A673 (cell line): ENCODE measurements at regions not wholly inside any gene's neighbourhood (a gene's known extent, or its start where the extent isn't known, plus 50 kb on each side); places are given as distances from the start of the nearest gene placed in this dataset.
"Not testable (repeated sequence)": the region's sequence is repeated elsewhere in the genome, so short reads cannot be mapped to it uniquely, and the experiment has no call there.

Experiments
- BruUV-seq: library from RNA; stranded (reverse); fragments of 400-500 nt; replicated peaks from 2 replicates; lab custom pipeline; 2021; lab: Mats Ljungman, UMichigan
- CTCF ChIA-PET: fragments of 300-600 bp; sonication (Branson Sonifier 250); formaldehyde crosslinking; loops from one replicate; lab custom pipeline; 2022; ENCODE audit warnings: antibody characterized with exemption; lab: Charles Lee
- POLR2A ChIA-PET: fragments of 300-600 bp; sonication (Branson Sonifier 250); formaldehyde crosslinking; loops from one replicate; lab custom pipeline; 2022; ENCODE audit warnings: antibody characterized with exemption; ENCODE audit not compliant: low non-redundant PET; lab: Charles Lee
- DNase-seq: peaks from one replicate; pipeline ENCODE4 v3.0.0-alpha.2; 2015; ENCODE audit warnings: low spot score
- H3K27ac ChIP-seq: fragments of 200-600 bp; sonication (generic); 2 replicates; pipeline ENCODE4 v1.5.1; 2016; ENCODE audit warnings: mixed run types, low read depth, mild to moderate bottlenecking, mixed read lengths, antibody characterized with exemption, low read length; ENCODE audit not compliant: poor library complexity, severe bottlenecking
- H3K27me3 ChIP-seq: fragments of 200-600 bp; sonication (generic); replicated peaks from 2 replicates; pipeline ENCODE4 v1.6.1; 2017; ENCODE audit warnings: mixed run types, low read depth, mild to moderate bottlenecking, mixed read lengths, antibody characterized with exemption, low read length; ENCODE audit not compliant: insufficient read depth, poor library complexity
- H3K36me3 ChIP-seq: fragments of 200-600 bp; sonication (generic); 2 replicates; pipeline ENCODE4 v1.6.1; 2016; ENCODE audit warnings: mixed run types, mild to moderate bottlenecking, mixed read lengths, antibody characterized with exemption, low read length; ENCODE audit not compliant: insufficient read depth, poor library complexity, severe bottlenecking
- H3K4me1 ChIP-seq: fragments of 200-600 bp; sonication (generic); 2 replicates; pipeline ENCODE4 v1.6.1; 2017; ENCODE audit warnings: mixed run types, mild to moderate bottlenecking, mixed read lengths, antibody characterized with exemption, low read length; ENCODE audit not compliant: insufficient read depth, poor library complexity, severe bottlenecking
- H3K4me3 ChIP-seq: fragments of 200-600 bp; sonication (generic); 2 replicates; pipeline ENCODE4 v1.5.1; 2016; ENCODE audit warnings: low read depth, mixed run types, mild to moderate bottlenecking, mixed read lengths, low read length; ENCODE audit not compliant: poor library complexity, severe bottlenecking
- H3K9me3 ChIP-seq: fragments of 200-600 bp; sonication (generic); 2 replicates; pipeline ENCODE4 v1.6.1; 2016; ENCODE audit warnings: mixed run types, low read depth, mild to moderate bottlenecking, mixed read lengths, antibody characterized with exemption, low read length; ENCODE audit not compliant: poor library complexity, severe bottlenecking
- CTCF ChIP-seq: fragments of 300-800, 200-600 bp; sonication (generic); conservative IDR thresholded peaks from 2 replicates; pipeline ENCODE4 v1.5.1; 2017; ENCODE audit warnings: low read depth, mild to moderate bottlenecking, antibody characterized with exemption, low read length, moderate library complexity, mixed read lengths
- EZH2 ChIP-seq: fragments of 200-600 bp; sonication (generic); IDR thresholded peaks from 2 replicates; pipeline ENCODE4 v1.6.1; 2017; ENCODE audit warnings: borderline replicate concordance, low read depth, mild to moderate bottlenecking, mixed read lengths, antibody characterized with exemption, low read length; ENCODE audit not compliant: poor library complexity, severe bottlenecking
- intact Hi-C: fragments of 100-400 bp; cut with micrococcal nuclease; formaldehyde crosslinking; loops from one replicate; pipeline ENCODE4 v1.10.0; 2022; ENCODE audit not compliant: unreplicated experiment

DNA sequence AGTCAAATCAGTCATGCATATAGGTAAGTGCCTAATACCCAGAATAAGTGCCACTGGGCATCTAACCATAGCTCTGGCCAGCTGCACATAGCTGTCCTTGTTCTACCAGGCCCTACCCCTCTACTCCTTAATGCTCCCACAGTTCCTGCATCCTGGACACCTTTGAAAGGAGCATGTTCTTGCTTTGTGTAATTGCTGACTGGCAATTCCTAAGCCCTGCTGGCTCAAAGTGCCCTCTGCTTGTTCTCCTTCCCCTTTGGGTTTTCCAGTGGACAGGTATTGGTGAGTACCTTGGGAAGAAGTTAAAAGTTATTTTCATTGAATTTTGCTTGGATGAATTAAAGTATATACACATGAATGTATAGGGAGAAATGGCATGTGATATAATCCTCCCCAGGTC is 516.4 kb downstream of the ETNK1 start:
- H3K9me3 ChIP-seq: no peaks in the 10 kb centered on the region
- ChIA-PET POLR2A (no interaction called here), CTCF (no interaction called here)
- H3K36me3 ChIP-seq: no peaks in the 10 kb centered on the region
- BruUV-seq: no TSS peak
- H3K4me3 ChIP-seq: no peak overlapping the region
- DNase-seq: no peak
- TF ChIP-seq EZH2 (no peak), CTCF (no peak)
- intact Hi-C loops: no loop called here
- H3K27ac ChIP-seq: no peak overlapping the region
- no peaks in the 10 kb centered on the region for H3K27me3 ChIP-seq
- no peaks in the 10 kb centered on the region for H3K4me1 ChIP-seq

DNA sequence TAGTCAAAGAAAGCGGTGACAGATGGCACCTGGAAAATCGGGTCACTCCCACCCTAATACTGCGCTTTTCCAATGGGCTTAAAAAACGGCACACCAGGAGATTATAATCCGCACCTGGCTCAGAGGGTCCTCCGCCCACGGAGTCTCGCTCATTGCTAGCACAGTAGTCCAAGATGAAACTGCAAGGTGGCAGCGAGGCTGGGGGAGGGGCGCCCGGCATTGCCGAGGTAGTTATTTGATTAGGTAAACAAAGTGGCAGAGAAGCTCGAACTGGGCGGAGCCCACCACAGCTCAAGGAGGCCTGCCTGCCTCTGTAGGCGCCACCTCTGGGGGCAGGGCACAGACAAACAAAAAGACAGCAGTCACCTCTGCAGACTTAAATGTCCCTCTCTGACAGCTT is 521.1 kb downstream of the ETNK1 start:
- H3K4me3 ChIP-seq, H3K27ac ChIP-seq, intact Hi-C loops, H3K4me1 ChIP-seq, POLR2A ChIA-PET, H3K27me3 ChIP-seq, BruUV-seq, H3K9me3 ChIP-seq, H3K36me3 ChIP-seq, DNase-seq, CTCF ChIA-PET: not testable (repeated sequence)

GRCh38 chr12:23168459-23168858 is 543.5 kb downstream of the ETNK1 start:
- BruUV-seq: no TSS peak
- POLR2A ChIA-PET: no interaction called here
- Histone ChIP-seq H3K27me3 (no peaks in the 10 kb centered on the region), H3K4me1 (no peaks in the 10 kb centered on the region), H3K36me3 (no peaks in the 10 kb centered on the region), H3K27ac (no peak overlapping the region), H3K4me3 (no peak overlapping the region), H3K9me3 (peaks cover 5% of the 10 kb centered on the region)
- TF ChIP-seq CTCF: no peak
- TF ChIP-seq EZH2: no peak
- CTCF ChIA-PET: no interaction called here
- intact Hi-C loops: no loop called here
- no peak for DNase-seq

GRCh38 chr12:23169012-23169695 is 544.2 kb downstream of the ETNK1 start:
- CTCF ChIA-PET: no interaction called here
- BruUV-seq: no TSS peak
- TF ChIP-seq EZH2 (no peak), CTCF (no peak)
- no peak for DNase-seq
- H3K36me3 ChIP-seq: no peaks in the 10 kb centered on the region
- H3K4me3 ChIP-seq: no peak overlapping the region
- no peaks in the 10 kb centered on the region for H3K4me1 ChIP-seq
- intact Hi-C loops: no loop called here
- H3K27me3 ChIP-seq: no peaks in the 10 kb centered on the region
- POLR2A ChIA-PET: no interaction called here
- H3K9me3 ChIP-seq: peaks cover 5% of the 10 kb centered on the region
- H3K27ac ChIP-seq: no peak overlapping the region
